Kidney glomerular epithelial cell (primary cell): ENCODE measurements at regions not wholly inside any gene's neighbourhood (a gene's known extent, or its start where the extent isn't known, plus 50 kb on each side); places are given as distances from the start of the nearest gene placed in this dataset.
"Not testable (repeated sequence)": the region's sequence is repeated elsewhere in the genome, so short reads cannot be mapped to it uniquely, and the experiment has no call there.

Experiments used
- DNase-seq: peaks from one replicate; lab custom pipeline; 2025; lab: John Stamatoyannopoulos, UW

GRCh38 chr14:61602003-61602732, 93.1 kb upstream of the HIF1A start:
- DNase-seq = no peak

DNA sequence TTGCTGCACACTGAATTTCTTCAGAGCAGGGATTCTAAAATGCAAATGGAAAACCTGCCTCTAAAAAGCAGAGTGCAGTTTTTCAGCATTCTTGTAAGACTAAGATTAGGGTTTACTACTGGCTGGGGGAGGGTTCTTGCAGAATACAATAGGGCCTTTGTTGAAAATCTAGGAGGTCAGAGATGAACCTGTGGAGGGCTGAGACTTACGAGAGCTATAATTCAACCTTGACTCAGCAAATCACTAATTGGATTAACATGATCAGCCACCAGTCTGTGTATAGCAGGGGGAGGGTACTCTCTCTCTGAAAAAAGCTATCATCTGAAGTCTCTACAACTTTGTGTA, 92.6 kb upstream of the HIF1A start:
- no peak for DNase-seq

GRCh38 chr14:61603736-61604135, 91.6 kb upstream of the HIF1A start:
- no peak for DNase-seq

DNA sequence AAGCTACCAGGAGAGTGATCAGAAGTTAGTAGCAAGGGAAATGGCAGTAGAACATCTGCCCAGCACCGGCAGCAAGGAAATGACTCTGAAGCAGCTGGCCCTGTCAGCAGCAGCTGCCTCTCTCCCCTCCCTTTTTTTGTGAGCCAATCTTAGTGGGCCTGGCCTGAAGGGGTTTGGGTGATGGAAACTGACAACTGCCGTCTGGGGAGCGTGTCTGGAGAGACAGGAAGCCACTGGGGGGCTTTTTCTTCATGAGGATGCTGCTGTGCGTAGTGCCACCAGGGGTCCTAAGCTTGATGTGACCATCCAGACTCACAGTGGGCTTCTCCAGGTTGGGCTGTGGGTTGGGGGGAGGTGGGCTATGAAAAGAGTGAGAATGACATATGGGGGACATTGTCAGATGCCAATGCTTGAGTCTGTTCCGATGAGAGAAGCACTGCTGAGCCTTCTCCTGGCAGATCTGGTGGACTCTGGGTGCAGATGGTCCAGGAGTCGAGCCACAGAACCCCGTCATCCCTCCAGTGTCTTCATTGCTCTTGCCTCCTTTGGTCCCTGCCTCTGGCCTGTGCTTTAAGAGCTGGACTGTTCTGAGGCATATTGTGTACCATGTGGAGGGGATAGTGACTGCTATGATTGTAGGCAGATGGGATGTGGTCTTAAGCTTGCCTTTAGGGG, 87.6 kb upstream of the HIF1A start:
- no peak for DNase-seq

- no peak for DNase-seq
Measured at GRCh38 chr14:61608245-61609165, 86.8 kb upstream of the HIF1A start.

DNA sequence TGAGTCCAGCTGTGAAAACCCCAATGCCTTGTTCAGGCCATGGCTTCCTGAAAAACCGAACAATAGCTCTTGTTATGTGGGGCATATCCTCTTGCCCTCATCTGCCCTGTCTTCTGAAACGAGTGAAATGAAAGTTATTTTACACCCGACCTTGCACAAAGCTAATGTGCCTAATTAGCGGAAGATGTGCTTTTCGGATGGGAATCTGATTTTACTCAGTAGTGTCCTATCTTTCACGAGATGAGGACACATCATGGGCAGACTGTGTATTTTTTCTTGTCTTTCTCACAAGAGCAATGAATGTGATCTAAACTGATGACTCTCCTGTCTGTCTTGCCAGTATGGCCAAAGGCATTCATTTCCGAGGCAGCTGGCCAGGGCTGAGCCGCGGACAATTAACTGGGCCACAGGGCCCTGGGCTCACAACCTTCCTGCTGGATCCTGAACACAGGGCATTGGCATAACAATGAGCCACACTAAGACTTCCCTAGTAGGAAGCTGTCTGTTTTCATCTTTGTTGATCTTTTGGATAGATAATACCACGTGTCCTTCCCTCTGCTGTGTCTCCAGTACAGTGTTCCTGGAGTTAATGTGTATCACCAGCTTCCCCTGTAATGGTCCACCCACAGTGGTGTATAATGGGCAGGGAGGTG, 86.0 kb upstream of the HIF1A start:
- peak; percentile 46 for DNase-seq

DNA sequence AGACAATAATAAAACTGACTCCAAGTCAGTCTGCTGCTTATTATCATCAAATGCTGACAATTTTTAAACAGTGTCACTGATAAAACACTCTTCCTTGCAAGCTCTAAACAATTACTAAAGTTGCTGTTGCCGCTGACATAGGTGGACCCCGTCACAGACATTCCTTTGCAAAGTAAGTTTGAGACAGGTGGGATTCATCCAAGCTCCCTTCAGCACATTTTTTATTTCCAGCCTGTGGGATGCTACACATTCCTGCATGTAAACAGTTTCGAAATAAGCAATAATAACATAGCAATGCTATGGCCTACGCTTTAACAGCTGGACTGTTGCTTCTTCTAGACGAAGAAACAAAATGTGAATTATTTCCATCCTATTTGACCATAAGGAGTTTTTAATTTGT, 85.4 kb upstream of the HIF1A start:
- DNase-seq = no peak

GRCh38 chr14:61610900-61611299, 84.4 kb upstream of the HIF1A start:
- no peak for DNase-seq

DNA sequence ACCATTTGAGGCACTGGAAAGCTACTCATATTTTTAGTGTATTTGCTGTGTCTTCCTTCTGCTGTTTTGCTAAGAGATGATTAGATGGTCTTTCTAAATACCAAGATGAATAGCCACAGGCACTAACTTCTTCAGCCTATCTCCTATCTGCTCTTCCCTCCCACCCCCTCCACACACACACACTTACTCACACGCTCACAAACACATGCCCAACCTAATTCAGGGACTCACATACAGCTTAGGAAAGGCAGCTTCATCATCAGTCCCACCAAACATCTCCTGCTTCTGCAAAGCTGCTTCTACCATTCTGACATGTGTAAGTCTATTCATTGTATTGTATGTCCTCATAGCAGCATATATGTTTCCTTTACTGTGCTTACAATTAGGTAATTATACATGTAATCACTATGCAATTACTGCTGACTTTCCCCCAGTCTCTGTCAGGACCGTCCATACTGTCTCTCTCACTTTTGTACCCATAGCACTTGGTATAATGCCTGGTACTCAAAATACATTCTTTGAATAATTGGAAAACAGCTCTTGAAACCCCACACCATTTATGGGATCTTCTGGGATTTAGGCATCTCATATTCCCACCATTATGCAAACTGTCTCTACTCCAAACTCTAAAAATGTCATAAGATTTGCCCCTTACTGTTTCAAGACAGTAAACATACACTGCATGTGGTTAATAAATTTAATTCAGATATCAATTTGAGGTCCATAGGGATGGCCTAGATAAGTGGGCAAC, 83.3 kb upstream of the HIF1A start:
- no peak for DNase-seq

DNA sequence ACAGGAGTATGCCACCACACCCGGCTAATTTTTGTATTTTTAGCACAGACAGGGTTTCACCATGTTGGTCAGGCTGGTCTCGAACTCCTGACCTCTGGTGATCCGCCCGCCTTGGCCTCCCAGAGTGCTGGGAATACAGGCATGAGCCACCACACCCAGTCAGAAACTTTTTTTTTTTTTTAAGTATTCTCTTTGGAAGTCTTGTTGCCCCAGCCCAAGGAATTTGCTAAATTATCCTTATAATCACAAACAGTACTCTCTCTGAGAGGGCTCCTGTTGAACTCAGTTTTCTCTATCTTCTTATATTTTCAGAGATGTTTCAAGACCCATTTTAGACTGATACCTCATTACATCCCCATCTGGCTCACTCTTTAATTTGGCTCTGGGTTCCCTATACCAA, 82.3 kb upstream of the HIF1A start:
- DNase-seq = not testable (repeated sequence)

DNA sequence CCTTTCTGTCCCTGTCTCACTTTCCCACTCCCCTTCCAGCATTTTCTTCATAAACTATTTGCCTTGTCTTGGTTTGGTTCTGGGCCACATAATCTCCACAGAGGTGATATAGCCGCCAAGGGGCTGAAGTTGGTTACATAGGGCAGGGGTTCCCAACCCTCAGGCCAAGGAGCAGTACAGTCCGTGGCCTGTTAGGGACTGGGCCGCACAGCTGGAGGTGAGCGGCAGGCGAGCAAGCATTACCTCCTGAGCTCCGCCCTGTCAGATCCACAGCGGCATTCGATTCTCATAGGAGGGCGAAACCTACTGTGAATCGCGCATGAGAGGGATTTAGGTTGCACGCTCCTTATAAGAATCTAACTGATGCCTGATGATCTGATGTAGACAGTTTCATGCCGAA, 80.6 kb upstream of the HIF1A start:
- no peak for DNase-seq

GRCh38 chr14:61615743-61616523, 79.4 kb upstream of the HIF1A start:
- DNase-seq = peak; percentile 89

DNA sequence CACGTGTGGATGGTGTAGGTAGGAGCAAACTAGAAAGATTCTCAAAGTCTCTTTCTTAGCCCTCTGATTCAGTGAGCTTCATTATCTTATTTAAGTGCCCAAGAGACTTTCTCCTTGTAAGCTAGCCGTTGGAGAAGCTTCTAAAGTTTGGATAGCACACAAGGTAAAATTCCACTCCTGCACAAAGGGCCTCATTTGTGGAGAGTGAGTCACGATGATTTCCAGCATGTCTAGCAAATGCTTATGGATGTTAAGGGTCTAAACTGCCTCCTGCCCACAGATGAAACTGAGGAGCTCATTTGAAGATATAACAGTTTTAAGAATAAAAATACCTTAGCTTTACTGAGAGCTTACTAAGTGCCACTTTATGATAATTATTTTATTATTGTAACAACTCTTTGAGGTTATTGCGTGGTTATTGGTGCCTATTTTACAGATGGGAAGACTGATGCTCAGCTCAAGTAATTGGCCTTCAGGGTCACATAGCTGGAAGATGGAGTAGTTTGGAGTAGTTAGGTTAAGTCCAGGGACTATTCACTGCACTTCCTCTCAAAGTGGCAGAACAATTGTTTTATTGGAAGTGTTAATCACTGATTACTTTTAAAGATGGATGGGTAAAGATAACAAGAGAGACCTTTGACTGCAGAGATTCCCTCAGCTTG, 78.7 kb upstream of the HIF1A start:
- DNase-seq = peak; percentile 81

DNA sequence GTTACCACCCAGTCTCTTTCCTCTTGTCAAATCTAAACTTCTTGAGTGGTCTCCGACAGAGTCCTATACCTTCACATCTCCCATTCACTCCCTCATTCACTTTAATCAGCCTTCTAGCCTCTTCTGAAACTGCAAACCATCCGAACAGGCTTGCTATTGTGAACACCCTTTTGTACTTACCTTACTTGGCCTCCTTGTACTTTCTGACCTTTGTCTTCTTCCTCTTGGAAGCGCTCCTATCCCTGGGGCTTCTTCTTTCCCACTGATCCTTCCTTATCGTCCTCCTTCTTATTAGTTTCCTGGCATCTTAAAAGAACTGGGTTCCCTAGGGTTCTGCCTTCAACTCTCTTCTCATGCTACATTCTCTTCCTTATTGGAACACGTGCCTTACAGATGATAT, 76.9 kb upstream of the HIF1A start:
- DNase-seq = no peak

- no peak for DNase-seq
Measured at GRCh38 chr14:61619494-61619893, 75.8 kb upstream of the HIF1A start.

DNA sequence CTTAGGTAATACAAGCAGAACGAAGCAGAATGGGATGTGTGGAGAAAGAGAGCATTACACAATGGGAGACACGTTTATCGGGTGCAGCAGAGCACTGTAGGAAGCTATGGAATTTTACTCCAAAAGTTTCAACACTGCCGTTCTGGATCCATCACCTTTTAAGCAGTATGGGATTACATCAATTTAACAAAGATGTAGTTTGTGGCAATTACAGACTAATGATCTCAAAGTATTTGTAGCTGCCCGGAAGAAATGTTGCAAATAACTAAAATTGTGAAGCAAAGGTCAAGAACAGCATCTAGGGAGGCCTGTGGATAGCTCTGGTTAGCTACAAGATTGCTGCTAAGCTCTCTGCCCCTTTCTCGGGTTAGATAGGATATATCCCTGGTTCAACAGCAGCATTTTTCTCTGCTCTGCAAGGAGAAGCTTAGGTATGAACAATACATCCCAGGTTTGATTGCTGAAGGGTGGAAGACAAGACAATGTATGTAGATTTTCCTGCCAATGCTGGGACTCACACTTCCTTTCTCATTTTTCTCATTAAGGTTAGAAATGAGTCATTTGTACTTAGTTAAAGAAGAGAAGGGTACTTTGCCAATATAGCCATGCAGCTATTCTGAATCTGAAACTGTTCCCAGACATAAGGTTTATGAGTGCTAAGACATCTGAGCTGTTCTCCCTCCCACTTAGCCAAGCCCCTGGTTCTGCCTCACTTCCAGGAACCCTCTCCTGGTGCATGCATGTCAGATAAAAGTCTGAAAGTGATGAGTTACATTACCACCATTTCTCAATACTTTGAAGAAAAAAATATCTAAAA, 75.0 kb upstream of the HIF1A start:
- peak; percentile 50 for DNase-seq

GRCh38 chr14:61621444-61621843, 73.9 kb upstream of the HIF1A start:
- DNase-seq = no peak

DNA sequence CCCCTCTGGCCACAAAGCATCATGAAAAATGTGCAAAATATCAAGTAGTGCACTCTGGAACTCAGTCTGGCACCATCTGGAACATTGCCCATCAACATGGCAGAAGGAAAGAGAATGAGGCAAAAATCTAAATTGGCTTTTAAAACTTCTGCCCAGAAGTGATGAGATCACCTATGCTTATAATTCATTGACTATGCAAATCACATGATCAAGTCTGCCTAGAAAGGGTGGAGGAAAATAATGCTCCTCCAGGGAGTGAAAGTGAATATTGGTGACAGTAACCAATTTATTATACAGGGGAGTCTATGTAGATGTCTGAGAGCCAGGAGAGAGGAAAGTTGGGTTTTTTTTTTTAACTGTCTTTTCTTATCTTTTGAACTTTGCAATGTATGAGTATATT, 73.3 kb upstream of the HIF1A start:
- DNase-seq = no peak

DNA sequence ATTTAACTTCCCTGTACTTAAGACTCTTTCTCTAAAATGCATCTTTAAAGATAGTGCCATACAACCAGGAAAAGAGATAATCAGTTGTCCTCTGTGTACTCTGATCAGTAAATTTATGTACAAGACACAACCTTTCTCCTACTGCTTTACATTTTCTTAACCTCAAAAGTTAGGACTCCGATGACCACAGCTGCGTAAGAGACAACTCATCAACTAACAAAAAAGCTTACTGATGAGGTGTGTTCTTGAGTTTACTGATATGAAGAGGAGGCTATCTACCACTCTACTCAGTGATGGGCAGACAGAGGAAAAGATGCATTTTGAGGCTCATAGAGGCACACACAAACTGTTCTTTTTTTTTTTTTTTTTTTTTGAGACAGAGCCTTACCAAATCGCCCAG, 71.4 kb upstream of the HIF1A start:
- no peak for DNase-seq
